Activated T-helper 1 cell treated with anti-CD3 and anti-CD28 coated beads, Interleukin-12 subunit alpha, Interleukin-12 subunit beta, Interleukin-2, Interleukin-4 antibody, amounts not matched to agents 30 ng/mL and 10 ng/mL and 1 ng/mL, durations not matched to agents 14 hours and 24 hours and 36 hours (primary cell): ENCODE measurements at regions not wholly inside any gene's neighbourhood (a gene's known extent, or its start where the extent isn't known, plus 50 kb on each side); places are given as distances from the start of the nearest gene placed in this dataset.

ENCODE experiments used
- DNase-seq: peaks from one replicate; pipeline ENCODE4 v3.0.0; 2021; ENCODE audit warnings: low spot score
- H3K27ac Mint-ChIP-seq: one replicate; pipeline ENCODE4 v1.8.0; 2021; ENCODE audit warnings: mild to moderate bottlenecking, mixed read lengths
- H3K27me3 Mint-ChIP-seq: one replicate; pipeline ENCODE4 v1.8.0; 2022; ENCODE audit warnings: mild to moderate bottlenecking, moderate library complexity, mixed read lengths; ENCODE audit not compliant: insufficient read depth
- H3K36me3 Mint-ChIP-seq: one replicate; pipeline ENCODE4 v1.8.0; 2021; ENCODE audit warnings: low read depth, mixed read lengths
- H3K4me1 Mint-ChIP-seq: one replicate; pipeline ENCODE4 v1.8.0; 2021; ENCODE audit warnings: low read depth, mixed read lengths
- H3K4me3 Mint-ChIP-seq: one replicate; pipeline ENCODE4 v1.8.0; 2021; ENCODE audit warnings: mild to moderate bottlenecking, moderate library complexity, mixed read lengths
- H3K9me3 Mint-ChIP-seq: one replicate; pipeline ENCODE4 v1.8.0; 2021; ENCODE audit warnings: mixed read lengths
- intact Hi-C: fragments of 100-400 bp; cut with micrococcal nuclease; formaldehyde crosslinking; loops from one replicate; pipeline ENCODE4 v1.15.1; 2024

- H3K27me3 Mint-ChIP-seq, result peaks cover 3% of the 10 kb centered on the region
Observed at GRCh38 chr10:2748287-2748686, 319.1 kb upstream of the PFKP start.

DNA sequence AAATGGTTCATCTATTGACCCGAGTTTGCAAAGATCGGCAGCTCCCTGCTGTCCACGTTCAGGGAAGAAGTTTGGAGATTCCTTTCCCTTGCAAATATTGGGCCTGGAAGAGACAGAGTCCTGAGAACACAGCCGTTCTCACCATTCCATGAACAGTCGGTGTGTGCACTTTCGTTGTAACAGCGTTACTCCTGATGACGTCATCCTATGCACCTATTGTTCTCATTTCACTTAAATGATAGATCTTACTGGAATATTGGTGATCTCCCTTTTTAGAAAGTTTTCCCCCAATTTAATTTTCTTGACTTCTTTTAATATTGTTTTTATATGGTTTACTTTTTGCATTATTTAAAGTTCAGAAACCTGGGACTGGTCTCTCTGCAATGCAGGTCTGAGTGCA lies 320.7 kb upstream of the PFKP start:
- Mint-ChIP-seq H3K36me3 (no peaks in the 10 kb centered on the region), H3K9me3 (no peaks in the 10 kb centered on the region), H3K4me1 (no peaks in the 10 kb centered on the region), H3K27ac (no peak overlapping the region), H3K4me3 (no peak overlapping the region), H3K27me3 (peaks cover 3% of the 10 kb centered on the region)
- DNase-seq, result no peak
- intact Hi-C loops, result no loop called here

More at GRCh38 chr10:2748287-2748686, 319.1 kb upstream of the PFKP start:
- intact Hi-C loops, result no loop called here
- H3K4me3 Mint-ChIP-seq, result no peak overlapping the region
- no peaks in the 10 kb centered on the region for H3K36me3 Mint-ChIP-seq
- DNase-seq, result no peak
- H3K9me3 Mint-ChIP-seq, result no peaks in the 10 kb centered on the region
- no peak overlapping the region for H3K27ac Mint-ChIP-seq
- H3K4me1 Mint-ChIP-seq, result no peaks in the 10 kb centered on the region

DNA sequence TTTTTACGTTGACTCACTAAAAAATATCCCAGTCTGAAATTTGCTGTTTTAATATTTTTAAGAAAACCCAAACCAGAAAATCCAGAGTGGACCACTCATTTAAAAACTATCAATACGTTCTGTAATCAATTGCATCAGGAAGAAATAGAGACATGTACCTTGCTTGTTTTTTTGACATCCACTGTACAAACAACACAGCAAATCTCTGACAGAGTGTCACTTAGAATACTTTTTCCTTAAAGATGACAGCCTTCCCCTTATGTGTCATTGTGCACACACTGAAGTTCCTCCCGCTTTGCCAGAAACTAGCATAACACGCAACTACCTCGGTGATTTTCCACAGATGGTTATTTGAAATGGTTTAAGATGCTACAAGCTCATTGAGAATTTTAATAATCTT lies 321.7 kb upstream of the PFKP start:
- no peaks in the 10 kb centered on the region for H3K4me1 Mint-ChIP-seq
- intact Hi-C loops, result no loop called here
- DNase-seq, result no peak
- no peak overlapping the region for H3K4me3 Mint-ChIP-seq
- no peak overlapping the region for H3K27ac Mint-ChIP-seq
- H3K27me3 Mint-ChIP-seq, result peaks cover 3% of the 10 kb centered on the region
- H3K36me3 Mint-ChIP-seq, result no peaks in the 10 kb centered on the region
- H3K9me3 Mint-ChIP-seq, result no peaks in the 10 kb centered on the region

GRCh38 chr10:2744547-2745200 lies 322.7 kb upstream of the PFKP start:
- Mint-ChIP-seq H3K4me3 (no peak overlapping the region), H3K9me3 (no peaks in the 10 kb centered on the region), H3K36me3 (no peaks in the 10 kb centered on the region), H3K27ac (no peak overlapping the region), H3K27me3 (peaks cover 3% of the 10 kb centered on the region), H3K4me1 (no peaks in the 10 kb centered on the region)
- intact Hi-C loops, result no loop called here
- DNase-seq, result no peak

DNA sequence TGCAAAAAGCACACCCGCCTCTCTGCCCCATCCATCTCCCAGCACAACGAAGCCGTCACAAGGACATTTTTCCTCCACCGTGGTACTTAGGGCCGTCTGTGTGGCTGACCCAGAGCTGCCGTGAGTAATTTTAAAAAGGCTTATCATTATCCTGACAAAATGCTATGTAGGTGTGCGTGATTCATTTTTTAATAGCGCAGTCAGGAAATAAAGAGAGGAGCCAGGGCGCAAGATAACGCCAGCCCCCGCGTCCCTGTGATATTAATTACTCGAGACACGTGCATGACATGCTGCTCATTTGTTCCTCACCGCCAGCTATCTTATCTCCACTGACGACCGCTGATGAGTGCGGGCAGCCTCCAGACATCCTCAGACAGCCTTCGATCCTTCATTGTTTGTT lies 332.7 kb upstream of the PFKP start:
- Mint-ChIP-seq H3K4me1 (no peaks in the 10 kb centered on the region), H3K27ac (no peak overlapping the region), H3K36me3 (no peaks in the 10 kb centered on the region), H3K9me3 (peaks cover 8% of the 10 kb centered on the region), H3K27me3 (peaks cover 6% of the 10 kb centered on the region), H3K4me3 (no peak overlapping the region)
- DNase-seq, result no peak
- intact Hi-C loops, result no loop called here

- Mint-ChIP-seq H3K9me3 (peaks cover 8% of the 10 kb centered on the region), H3K27me3 (peaks cover 4% of the 10 kb centered on the region), H3K4me3 (no peak overlapping the region), H3K4me1 (no peaks in the 10 kb centered on the region), H3K36me3 (no peaks in the 10 kb centered on the region), H3K27ac (no peak overlapping the region)
- no peak for DNase-seq
- intact Hi-C loops, result no loop called here
Observed at GRCh38 chr10:2733278-2733963, 333.9 kb upstream of the PFKP start.

DNA sequence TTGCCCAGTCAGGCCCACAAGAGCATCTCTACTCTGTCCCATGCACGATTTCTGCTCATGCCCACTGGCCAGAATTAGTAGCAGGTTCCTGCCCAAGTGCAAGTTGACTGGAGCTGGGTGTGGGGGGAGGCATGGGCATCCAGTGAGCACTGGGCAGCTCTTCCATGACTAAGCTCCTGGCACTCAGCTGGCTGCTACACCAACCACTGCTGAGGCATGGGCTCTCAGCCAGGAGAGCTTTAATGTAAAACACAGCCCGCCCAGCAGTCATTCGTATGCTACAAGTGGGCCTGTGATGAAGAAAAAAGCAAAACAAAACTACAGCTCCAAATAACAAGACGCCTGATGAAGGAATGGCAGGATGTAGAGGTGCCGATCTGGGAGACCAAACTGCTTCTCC lies 335.4 kb upstream of the PFKP start:
- intact Hi-C loops, result no loop called here
- H3K27me3 Mint-ChIP-seq, result peaks cover 2% of the 10 kb centered on the region
- no peak for DNase-seq
- no peaks in the 10 kb centered on the region for H3K4me1 Mint-ChIP-seq
- H3K27ac Mint-ChIP-seq, result no peak overlapping the region
- no peak overlapping the region for H3K4me3 Mint-ChIP-seq
- no peaks in the 10 kb centered on the region for H3K36me3 Mint-ChIP-seq
- peaks cover 8% of the 10 kb centered on the region for H3K9me3 Mint-ChIP-seq

- Mint-ChIP-seq H3K4me3 (no peak overlapping the region), H3K36me3 (no peaks in the 10 kb centered on the region), H3K27me3 (no peaks in the 10 kb centered on the region), H3K4me1 (no peaks in the 10 kb centered on the region), H3K27ac (no peak overlapping the region), H3K9me3 (peaks cover 8% of the 10 kb centered on the region)
- no peak for DNase-seq
- intact Hi-C loops, result no loop called here
Observed at GRCh38 chr10:2729197-2729596, 338.2 kb upstream of the PFKP start.

DNA sequence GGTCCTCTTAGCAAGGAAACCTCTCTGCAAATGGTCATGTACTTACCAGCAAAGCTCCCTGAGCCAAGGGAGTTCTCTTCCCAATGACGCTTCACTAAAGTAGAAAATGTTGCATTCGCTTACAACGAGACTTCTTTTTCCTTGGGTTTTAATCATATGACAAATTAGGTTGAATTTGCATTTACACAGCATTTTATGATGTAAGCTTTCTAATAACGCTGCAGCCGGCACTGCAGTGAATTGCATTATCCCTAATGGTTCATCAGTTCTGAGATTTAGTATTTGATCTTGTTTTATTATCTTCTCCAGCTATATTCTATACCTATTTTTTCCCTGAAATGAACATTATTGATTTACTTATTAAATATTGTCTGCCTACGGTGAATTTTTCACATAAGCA lies 339.3 kb upstream of the PFKP start:
- no peak for DNase-seq

GRCh38 chr10:2716596-2716995 lies 350.8 kb upstream of the PFKP start:
- Mint-ChIP-seq H3K36me3 (no peaks in the 10 kb centered on the region), H3K27me3 (no peaks in the 10 kb centered on the region), H3K27ac (no peak overlapping the region), H3K4me1 (no peaks in the 10 kb centered on the region), H3K9me3 (no peaks in the 10 kb centered on the region), H3K4me3 (no peak overlapping the region)
- DNase-seq, result no peak
- intact Hi-C loops, result no loop called here

More for the DNA sequence above, 339.3 kb upstream of the PFKP start:
- no peak overlapping the region for H3K27ac Mint-ChIP-seq
- H3K27me3 Mint-ChIP-seq, result no peaks in the 10 kb centered on the region
- H3K36me3 Mint-ChIP-seq, result no peaks in the 10 kb centered on the region
- intact Hi-C loops, result no loop called here
- peaks cover 8% of the 10 kb centered on the region for H3K9me3 Mint-ChIP-seq
- no peaks in the 10 kb centered on the region for H3K4me1 Mint-ChIP-seq
- no peak overlapping the region for H3K4me3 Mint-ChIP-seq

DNA sequence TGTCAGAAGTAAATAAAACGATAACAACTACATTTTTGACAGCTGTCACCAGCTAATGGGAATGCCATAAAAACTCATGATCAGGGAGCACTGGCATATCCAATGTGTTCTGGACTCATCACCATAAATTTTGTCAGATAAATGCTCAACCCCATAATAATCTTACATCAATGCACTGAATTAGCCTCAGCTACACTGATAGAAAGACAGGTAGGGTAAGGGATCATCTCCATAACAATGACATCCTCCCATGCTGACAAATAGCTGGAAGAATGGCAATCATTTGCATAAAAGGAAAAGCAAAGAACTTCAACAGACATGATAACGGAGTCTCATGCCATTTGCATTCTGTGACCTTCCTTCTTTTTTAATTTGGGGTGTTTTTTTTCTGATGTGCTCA lies 352.8 kb upstream of the PFKP start:
- no peak overlapping the region for H3K27ac Mint-ChIP-seq
- H3K9me3 Mint-ChIP-seq, result peaks cover 6% of the 10 kb centered on the region
- no peaks in the 10 kb centered on the region for H3K4me1 Mint-ChIP-seq
- intact Hi-C loops, result no loop called here
- no peak for DNase-seq
- H3K4me3 Mint-ChIP-seq, result no peak overlapping the region
- no peaks in the 10 kb centered on the region for H3K36me3 Mint-ChIP-seq
- H3K27me3 Mint-ChIP-seq, result no peaks in the 10 kb centered on the region

DNA sequence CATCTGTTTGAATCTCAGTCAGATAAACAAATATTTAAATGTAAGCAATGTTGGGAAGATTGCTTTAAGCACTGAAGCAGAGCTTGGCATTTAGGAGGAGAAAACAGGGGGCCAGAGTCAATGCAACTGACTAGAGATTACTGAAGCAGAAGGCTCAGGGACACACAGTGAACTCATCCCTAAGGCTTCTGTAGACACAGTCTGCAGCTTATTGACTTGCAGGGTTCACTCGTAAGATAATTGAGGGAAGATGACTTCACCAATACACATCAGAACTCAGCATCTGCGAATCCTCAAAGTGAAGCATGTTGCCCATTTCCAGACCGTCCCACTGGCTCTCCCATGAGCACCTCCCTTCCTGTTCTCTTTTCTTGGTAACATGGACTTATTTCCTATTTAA lies 363.4 kb upstream of the PFKP start:
- intact Hi-C loops, result no loop called here
- Mint-ChIP-seq H3K36me3 (no peaks in the 10 kb centered on the region), H3K9me3 (no peaks in the 10 kb centered on the region), H3K27me3 (no peaks in the 10 kb centered on the region), H3K27ac (no peak overlapping the region), H3K4me1 (no peaks in the 10 kb centered on the region), H3K4me3 (no peak overlapping the region)
- DNase-seq, result no peak

DNA sequence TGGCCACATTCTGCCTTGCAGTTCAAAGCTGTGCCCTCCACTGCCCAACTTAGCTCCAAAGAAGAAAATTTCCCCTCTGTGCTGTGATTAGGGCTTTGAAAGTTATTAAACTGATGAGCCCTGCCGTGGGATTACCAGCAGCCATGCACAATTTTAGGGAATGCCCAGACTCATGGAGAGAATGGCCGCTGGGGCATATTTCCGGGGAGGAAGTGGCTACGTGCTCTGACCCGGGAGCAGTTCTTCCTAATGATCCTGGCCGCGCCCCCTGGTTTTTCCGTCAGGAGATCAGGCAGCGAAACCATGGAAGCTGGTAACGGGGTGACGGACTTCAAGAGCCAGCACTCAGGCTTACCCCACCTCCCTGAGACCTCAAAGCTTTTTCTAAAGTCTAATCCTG lies 365.5 kb upstream of the PFKP start:
- no peaks in the 10 kb centered on the region for H3K36me3 Mint-ChIP-seq

More for the DNA sequence above, 365.5 kb upstream of the PFKP start:
- intact Hi-C loops, result no loop called here
- Mint-ChIP-seq H3K9me3 (no peaks in the 10 kb centered on the region), H3K27ac (no peak overlapping the region), H3K27me3 (no peaks in the 10 kb centered on the region), H3K4me1 (no peaks in the 10 kb centered on the region), H3K4me3 (no peak overlapping the region)
- DNase-seq, result no peak
